Fibroblast of skin of right biceps (primary cell): ENCODE measurements at regions not wholly inside any gene's neighbourhood (a gene's known extent, or its start where the extent isn't known, plus 50 kb on each side); places are given as distances from the start of the nearest gene placed in this dataset.
"Not testable (repeated sequence)": the region's sequence is repeated elsewhere in the genome, so short reads cannot be mapped to it uniquely, and the experiment has no call there.

Experiments used
- DNase-seq: peaks from one replicate; pipeline ENCODE4 v3.0.0-alpha.2; 2013

DNA sequence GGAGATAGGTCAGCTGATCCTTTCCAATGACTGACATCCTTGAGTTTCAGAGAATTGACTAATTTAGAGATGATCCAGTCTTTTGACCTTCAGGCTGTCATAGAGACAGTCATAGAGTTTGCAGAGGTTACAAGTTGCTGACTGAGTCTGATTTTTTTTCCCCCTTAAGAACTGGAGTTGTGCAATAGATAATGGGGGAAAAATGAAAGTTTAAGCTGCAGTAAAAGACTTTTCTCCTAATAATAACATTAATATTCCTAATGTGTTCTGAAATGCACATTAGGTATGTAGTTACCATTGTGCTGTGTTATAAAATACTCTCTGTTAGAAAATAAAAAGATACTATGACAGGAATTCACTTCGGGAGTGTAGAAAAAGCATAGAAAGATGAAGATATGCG is 876.9 kb upstream of the RAG2 start:
- DNase-seq: no peak

DNA sequence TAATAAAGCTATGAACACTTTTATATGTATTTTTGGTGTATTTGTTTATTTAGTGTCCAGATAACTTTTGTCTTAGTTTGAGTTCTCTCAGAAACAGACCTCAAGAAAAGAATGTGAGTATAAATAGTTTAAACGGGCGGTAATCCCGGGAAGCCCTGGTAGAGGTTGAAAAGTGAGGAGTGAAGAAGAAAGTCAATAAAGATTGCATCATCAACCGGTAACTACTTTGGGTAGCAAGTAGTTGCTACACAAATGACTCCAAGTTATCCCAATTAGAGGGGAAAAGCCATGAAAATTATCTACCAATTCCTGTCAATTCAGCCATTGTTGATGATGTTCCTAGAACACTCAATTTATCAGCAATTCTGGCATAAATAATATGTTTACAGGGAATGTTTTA is 870.3 kb upstream of the RAG2 start:
- DNase-seq: no peak

DNA sequence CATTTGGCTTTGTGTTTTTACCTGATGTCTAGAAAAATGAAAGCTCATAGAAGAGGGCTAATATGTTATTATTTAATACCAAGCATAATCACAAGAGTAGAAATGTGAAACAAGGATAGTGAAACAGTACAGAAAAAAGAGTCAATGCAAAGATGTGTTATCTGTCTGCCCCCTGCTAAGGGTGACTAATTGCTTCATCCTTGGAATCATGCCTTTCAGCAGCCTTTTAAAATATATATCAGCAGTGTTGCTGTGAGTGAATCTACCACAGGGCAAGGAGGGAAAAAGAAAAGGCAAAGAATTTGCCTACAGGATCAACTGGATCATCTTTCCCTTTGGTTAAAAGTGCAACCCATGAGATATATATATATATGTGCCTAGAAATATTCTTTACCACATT is 867.2 kb upstream of the RAG2 start:
- DNase-seq: peak; percentile 44

DNA sequence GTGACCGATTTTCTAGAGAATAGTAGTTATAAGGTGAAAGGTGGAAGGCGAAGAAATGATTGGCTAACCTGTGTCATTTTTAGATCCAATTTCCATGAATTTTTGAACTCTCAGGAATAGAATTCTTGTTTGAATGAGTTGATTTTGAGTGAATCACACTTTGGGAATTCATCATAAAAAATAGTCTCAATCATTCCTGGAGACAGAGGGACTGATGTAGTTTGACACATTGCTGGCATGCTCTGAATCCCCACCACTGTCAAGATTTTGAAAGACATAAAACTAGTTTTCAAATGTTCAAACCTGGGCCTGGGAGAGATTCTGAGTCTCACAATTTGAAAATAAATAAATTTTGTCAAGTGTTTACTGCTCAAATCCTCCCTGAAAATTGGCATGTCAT is 861.4 kb upstream of the RAG2 start:
- peak; percentile 31 for DNase-seq

DNA sequence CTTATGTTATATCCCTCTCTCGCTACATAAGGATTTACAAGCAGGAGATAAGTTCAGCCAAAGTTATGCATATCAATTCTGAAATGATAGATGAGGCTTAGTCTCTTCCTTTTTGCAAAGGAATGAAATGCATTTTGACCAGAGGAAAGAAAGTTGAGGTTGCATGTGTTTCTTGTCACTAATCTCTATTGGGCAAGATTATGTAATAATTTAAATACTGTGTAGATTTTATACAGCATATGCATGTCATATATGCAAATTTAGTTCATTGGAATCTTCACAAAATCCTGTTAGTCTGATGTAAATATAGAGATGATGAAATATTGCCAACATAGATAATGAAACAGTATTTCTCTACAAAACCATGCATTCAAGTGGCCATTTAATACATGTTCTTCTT is 858.7 kb upstream of the RAG2 start:
- peak; percentile 25 for DNase-seq

DNA sequence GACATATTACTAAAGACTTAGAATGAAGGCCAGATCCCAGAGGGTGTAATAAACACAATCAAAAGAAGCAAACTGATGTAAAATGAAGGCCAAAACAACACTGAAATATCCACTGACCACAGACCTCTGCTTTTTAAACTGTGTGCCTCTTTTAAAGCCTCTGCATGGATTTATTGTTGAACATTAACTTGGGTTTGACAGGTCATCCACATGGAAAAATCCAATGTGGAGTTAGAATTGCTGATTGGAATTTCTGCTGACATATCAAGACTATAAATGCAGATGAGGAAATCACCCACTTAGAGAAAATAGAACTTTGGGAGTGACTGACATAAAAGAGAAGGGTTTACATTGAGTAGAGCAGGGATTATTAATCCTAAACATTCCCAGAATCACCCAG is 853.9 kb upstream of the RAG2 start:
- no peak for DNase-seq

DNA sequence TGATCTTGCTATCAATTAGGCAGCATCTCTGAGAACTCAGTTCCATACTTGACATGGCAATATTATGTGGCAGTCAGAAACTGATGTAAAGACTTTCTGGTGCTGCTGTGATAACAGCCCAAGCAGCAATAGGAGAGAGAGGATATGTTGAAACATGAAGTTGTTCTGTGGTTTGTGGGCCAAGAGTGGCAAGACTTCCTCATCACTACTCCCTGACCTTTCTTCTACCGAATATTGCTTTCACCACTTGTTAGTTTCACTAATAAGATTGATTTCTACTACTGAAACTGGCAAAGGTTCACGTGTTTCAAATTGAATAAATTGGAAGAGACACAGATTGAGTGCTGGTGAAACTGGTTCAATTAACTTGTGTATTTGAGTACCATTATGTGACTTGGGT is 852.6 kb upstream of the RAG2 start:
- DNase-seq: no peak

DNA sequence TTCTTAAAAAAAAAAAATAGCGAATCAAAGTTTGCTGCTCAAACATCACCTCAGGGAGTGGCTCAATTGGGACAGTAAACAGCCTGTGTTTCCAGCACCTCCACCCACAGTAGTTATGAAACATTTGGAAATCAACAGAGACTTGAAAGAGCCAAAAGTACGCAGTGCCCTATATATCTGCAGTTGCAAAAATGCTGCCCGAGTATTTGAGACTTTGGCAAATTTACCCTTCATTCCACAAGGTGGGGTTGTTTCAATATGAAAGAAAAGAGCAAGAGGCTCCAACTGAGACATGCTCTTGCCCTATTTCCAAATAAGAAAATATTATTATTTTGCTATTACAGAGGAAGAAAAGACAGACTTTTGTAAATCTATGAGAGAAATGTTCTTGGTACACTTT is 851.1 kb upstream of the RAG2 start:
- peak; percentile 67 for DNase-seq

DNA sequence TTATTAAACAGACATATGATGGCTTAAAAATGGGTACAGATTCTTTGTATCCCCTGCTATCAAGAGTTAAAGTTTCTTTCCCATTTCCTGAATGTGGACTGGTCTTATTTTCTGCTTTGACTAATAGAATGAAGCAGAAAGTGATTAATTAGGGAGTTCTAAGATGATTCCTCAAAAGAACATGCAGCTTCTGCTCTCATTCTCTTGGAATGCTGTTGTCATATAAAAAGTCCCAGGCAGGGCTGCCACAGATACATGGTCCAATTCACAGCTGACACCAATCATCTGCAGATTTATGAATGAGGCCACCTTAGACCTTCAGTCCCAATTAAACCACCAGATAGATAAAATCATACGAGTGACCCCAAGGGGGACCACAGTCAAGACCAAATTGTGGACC is 844.5 kb upstream of the RAG2 start:
- DNase-seq: peak; percentile 64

DNA sequence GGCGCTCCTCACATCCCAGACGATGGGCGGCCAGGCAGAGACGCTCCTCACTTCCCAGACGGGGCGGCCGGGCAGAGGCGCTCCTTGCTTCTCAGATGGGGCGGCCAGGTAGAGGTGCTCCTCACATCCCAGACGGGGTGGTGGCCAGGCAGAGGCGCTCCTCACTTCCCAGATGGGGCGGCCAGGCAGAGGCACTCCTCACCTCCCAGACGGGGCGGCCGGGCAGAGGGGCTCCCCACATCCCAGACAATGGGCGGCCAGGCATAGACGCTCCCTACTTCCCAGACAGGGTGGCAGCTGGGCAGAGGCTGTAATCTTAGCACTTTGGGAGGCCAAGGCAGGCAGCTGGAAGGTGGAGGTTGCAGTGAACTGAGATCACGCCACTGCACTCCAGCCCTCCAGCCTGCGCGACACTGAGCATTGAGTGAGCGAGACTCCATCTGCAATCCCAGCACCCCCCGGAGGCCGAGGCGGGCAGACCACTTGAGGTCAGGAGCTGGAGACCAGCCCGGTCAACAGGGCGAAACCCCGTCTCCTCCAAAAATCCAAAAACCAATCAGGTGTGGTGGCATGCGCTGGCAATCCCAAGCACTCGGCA is 833.7 kb upstream of the RAG2 start:
- DNase-seq: not testable (repeated sequence)

DNA sequence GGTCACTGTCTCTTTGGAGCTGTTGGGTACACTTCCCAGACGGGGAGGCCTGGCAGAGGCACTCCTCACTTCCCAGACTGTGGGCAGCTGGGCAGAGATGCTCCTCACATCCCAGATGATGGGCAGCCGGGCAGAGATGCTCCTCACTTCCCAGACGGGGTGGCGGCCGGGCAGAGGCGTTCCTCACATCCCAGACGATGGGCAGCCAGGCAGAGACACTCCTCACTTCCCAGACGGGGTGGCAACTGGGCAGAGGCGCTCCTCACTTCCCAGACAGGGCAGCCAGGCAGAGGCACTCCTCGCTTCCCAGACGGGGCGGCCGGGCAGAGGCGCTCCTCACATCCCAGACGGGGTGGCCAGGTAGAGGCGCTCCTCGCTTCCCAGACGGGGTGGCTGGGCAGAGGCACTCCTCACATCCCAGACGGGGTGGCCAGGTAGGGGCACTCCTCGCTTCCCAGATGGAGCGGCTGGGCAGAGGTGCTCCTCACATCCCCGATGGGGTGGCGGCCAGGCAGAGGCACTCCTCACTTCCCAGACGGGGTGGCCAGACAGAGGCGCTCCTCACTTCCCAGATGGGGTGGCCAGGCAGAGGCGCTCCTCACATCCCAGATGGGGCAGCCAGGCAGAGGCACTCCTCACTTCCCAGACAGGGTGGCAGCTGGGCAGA is 833.1 kb upstream of the RAG2 start:
- not testable (repeated sequence) for DNase-seq

DNA sequence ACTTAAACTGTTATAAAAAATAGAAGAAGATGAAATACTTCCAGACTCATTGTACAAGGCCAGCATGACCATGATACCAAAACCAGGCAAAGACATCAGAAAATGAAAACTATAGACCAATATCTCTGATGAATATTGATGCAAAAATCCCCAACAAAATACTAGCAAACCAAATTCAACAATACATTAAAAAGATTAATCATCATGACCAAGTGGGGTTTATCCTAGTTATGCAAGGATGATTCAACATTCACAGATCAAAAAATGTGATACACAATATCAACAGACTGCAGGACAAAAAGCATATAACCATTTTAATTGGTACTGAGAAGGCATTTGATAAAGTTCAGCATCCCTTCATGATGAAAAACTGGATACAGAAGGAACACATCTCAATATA is 824.5 kb upstream of the RAG2 start:
- DNase-seq: peak; percentile 22

DNA sequence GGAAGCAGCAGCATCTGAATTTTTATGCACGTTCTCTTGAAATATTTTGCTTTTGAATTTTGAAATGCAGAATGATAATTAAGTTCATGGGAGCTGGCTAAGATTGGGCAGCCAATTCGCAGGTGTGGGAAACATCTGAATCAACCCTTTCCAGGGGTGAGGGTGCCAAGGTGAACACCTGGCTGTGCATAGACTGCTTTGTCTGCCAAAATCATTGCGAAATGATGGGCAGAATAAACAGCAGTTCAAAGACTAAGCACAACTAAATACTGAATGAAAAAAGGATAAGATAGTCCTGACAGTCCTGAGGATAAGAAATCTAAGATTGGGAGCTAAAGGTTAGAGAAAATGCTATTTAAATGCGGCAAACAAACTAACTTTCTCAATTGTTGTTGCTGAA is 813.3 kb upstream of the RAG2 start:
- DNase-seq: no peak

DNA sequence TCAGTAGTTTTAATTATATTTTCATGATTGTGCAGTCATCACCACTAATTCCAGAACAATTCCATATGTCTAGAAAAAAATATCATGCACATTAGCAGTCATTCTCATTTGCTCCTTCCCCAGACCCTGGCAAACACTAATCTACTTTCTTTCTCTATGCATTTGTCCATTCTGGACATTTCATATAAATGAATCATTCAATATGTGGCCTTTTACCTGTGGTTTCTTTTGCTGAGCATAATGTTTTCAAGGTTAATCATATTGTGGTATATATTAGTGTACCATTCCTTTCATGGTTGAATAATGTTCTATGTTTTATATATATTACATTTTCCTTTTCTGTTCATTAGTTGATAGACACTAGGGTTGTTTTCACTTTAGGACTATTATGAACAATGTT is 811.1 kb upstream of the RAG2 start:
- DNase-seq: peak; percentile 82

DNA sequence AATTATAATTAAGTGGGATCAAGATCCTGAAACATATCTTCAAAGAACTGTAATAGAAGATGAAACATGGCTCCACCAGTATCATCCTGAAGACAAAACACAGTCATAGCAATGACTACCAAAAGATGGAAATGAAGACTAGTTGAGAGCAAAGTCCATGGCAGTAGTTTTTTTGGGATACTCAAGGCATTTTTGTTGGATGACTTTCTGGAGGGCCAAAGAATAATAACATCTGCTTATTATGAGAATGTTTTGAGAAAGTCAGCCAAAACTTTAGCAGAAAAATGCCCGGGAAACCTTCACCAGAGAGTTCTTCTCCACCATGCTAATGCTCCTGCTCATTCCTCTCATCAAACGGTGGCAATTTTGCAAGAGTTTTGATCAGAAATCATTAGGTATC is 809.4 kb upstream of the RAG2 start:
- peak; percentile 58 for DNase-seq

DNA sequence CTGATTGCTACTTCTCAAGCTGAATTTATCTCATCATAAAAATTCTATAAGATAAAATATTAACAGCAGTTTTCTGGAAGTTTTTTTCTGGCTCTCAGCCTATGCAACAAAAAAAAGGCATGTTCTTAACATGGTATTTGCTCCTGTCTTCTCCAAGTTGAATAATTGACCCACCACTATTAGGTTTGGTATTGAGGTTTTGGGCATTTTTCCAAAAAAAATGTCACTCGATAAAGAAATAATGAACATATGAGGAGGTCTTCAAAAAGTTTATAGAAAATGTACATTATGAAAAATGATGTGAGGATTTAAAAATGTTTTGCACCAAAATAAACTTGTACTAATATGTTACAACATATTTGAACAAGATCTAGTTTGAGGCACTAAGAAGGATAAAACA is 808.6 kb upstream of the RAG2 start:
- peak; percentile 69 for DNase-seq

DNA sequence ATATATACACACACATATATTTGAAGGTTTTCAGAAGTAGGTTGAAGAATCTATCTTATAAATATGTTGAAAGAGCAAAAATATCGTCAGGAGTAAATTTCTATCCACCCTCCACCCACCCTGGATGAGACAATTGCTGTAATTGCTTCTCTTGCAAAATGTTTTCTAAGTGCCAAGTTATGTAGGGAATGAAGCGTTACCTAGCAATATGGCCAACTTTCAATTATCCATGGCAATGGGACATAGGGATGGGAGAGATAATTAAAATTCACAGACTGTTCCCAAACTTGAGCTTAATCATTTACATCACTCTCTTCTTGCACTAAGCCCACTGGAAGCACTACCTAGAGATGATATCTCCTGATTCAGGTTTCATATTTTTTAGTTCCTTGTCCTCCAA is 806.2 kb upstream of the RAG2 start:
- DNase-seq: no peak

DNA sequence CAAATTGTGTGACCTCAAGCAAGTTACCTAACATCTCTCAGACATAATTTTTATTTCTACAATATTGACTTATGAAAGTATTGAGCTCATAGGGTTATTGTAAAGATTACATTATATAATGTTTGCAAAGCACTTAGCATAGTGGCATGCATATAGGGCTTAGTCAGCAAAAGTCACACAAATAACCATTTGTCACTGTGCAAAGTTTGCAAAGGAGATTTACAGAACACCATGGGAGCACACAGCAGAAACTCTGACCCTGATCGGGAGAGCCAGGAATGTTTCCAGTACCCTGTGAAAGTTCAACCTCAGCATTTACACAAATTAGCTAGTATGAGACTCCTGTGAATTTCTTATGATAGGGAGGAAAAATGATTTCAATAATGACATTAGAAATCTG is 804.6 kb upstream of the RAG2 start:
- no peak for DNase-seq

DNA sequence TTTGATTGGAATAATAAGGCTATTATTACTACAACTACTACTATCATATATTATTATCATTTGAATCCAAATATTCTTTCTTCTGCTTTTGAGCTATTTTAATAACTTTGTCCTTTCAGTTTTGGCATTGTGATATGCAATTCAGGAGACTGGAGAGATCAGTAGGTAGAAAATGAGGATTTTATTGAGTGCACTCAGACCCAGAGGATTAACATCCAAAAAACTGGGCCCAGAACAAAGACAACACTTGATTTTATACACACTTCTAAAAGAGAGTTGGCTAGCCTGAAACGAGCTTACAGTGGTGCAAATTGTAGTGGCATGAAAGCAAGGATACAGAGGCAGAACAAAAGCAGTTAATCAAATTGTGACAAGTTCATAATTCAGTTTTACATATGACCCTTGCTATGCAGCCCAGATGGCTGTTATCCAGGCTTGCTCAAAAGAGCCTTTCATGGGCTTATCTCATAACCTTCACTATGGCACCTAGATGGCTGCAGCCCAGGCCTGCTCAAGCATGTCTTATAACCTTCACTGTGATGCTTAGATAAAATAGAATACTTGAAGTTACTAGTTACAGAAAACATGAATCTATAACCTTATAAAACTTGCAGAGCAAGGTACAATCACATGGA is 796.3 kb upstream of the RAG2 start:
- no peak for DNase-seq

DNA sequence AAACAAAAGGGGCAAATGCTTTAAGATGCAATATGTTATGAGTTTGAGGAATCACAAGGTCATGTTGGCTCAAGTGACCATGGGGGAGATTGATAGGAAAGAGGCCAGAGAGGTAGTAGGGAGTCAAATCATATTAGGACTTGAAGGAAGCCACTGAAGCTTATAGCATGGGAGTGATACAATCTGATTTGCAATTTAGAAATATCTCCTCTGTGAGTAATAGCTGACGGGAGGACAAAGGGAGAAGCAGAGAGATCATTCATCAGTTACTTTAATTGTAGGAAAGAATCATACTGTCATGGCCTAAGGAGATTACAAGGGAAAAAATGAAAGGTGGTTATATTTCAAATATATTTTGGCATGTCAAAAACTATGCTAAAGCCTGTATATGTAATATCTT is 793.6 kb upstream of the RAG2 start:
- DNase-seq: no peak

DNA sequence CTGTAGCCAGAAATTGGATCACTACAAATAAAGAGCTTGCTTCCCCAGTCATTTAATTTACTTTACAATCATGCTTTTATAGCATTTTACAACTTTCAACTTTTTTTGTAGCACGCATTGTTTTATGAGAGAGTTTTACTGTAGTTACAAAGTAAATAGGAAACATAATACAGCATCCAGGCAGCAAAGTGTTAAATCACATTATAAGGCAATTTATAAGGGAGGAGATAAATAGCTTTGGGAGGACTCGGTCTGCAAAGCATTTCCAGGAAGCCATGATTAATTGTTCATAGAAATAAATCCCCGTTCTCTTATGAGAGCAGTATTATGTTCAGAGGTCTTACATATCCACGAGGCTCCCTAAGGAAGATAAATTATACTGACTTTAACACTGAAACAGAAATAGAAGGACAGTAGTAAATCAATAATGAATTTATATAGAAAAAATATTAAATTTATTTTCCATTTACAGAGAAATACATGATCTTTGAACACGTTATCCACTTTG is 792.6 kb upstream of the RAG2 start:
- DNase-seq: no peak

DNA sequence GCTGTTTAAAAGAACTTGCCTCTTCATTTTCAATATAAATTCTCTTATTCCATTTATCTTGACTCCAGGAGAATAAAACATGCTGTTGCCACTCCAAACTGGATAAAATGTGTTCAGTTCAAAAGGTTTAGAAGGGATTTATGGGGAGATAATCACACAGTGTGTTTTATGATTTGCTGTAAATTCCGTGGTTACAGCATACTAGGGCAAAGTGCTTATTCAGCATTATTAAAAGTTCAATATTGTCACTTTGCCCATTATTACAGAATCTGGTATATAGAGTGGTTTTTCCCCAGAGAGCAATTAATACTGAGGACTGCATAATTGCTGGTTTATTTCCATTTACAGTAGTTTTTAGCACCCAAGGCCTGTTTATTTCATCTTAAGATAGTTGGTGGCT is 780.9 kb upstream of the RAG2 start:
- DNase-seq: no peak

DNA sequence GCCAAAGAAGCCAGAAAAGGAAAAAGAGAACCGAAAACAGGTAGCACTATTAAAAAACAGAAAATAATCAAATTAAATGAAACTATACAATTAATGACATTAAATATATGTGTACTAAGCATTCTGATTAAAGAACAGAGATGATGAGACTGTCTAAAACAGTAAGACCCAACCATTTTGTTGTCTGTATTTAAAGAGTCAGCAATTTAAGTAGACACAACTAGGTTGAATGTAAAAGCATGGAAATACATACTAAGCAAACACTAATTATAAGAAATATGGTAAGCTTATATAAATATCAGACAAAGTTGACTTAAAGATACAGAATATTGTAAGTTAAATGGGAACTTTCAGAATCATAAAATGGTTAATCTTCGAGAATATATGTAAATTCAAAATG is 774.6 kb upstream of the RAG2 start:
- no peak for DNase-seq

DNA sequence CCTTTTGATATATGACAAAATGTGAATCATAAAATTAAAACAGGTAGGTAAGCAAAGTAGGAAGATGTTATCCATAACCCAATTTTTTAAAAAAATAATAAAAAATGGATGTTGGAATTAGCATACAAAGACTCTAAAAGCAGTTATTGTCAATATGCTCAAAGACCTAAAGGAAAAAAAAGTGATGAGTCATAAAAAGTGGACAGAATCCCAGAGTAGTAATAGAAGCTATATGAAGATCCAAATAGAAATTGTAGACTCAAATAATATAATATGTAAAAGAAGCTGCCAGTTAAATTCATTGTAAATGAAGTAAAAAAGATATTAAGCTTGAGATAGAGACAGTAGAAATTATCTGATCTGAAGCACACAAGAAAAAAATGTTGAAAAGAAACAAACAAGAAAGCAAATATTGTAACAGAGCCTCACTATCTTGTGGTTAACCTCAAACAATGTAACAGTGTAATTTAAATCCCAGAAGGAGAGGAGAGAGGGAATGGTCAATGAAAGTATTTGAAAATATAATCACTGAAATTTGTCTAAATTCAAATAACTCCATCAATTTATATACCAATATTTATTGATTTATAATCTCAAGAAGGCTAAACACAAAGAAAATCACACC is 773.4 kb upstream of the RAG2 start:
- DNase-seq: peak; percentile 1
